GM12878 (cell line): ENCODE measurements at regions not wholly inside any gene's neighbourhood (a gene's known extent, or its start where the extent isn't known, plus 50 kb on each side); places are given as distances from the start of the nearest gene placed in this dataset.

Experiments
- CREM ChIP-seq: IDR thresholded peaks from 2 replicates; pipeline ENCODE4 v1.6.1; 2014; ENCODE audit warnings: antibody characterized with exemption, low read depth
- CTCF ChIP-seq, 3 experiments: IDR thresholded peaks in 2 of 3; conservative IDR thresholded peaks in 1 of 3; 2 replicates each; pipeline ENCODE4 v1.5.1; 2011; ENCODE audit warnings: low read depth in 3 of 3, low read length in 3 of 3, mild to moderate bottlenecking in 3 of 3, control low read depth in 2 of 3, moderate library complexity in 2 of 3, inconsistent platforms in 1 of 3, mixed read lengths in 1 of 3; ENCODE audit not compliant: control insufficient read depth in 2 of 3, insufficient read depth in 1 of 3; ENCODE audit errors: extremely low read depth in 1 of 3
- FOS ChIP-seq: IDR thresholded peaks from 3 replicates; pipeline ENCODE4 v1.6.1; 2011; ENCODE audit warnings: borderline replicate concordance; ENCODE audit not compliant: insufficient read length; ENCODE audit errors: extremely low read depth
- KDM1A ChIP-seq: fragments of 200-600 bp; sonication (generic); IDR thresholded peaks from 2 replicates; pipeline ENCODE4 v1.6.1; 2016; ENCODE audit warnings: borderline replicate concordance
- POLR2A ChIP-seq: IDR thresholded peaks from 2 replicates; pipeline ENCODE4 v1.6.1; 2011; ENCODE audit warnings: low read depth, mild to moderate bottlenecking, low read length
- RAD21 ChIP-seq: IDR thresholded peaks from 2 replicates; pipeline ENCODE4 v1.6.1; 2011; ENCODE audit warnings: mild to moderate bottlenecking, low read depth, low read length, moderate library complexity; ENCODE audit not compliant: insufficient read depth
- USF1 ChIP-seq: IDR thresholded peaks from 2 replicates; pipeline ENCODE4 v1.6.1; 2011; ENCODE audit warnings: borderline replicate concordance, low read depth, mild to moderate bottlenecking, moderate library complexity, mixed read lengths, low read length; ENCODE audit not compliant: insufficient read depth; ENCODE audit errors: extremely low read length
- ZBTB40 ChIP-seq: fragments of 450-650 bp; IDR thresholded peaks from 2 replicates; pipeline ENCODE4 v1.6.1; 2016; ENCODE audit warnings: mild to moderate bottlenecking, moderate library complexity, borderline replicate concordance
- ZNF592 ChIP-seq: fragments of 450-650 bp; IDR thresholded peaks from 2 replicates; pipeline ENCODE4 v1.6.1; 2017; ENCODE audit warnings: mild to moderate bottlenecking, moderate library complexity
- ZNF622 ChIP-seq: fragments of 450-650 bp; IDR thresholded peaks from 2 replicates; pipeline ENCODE4 v1.6.1; 2017; ENCODE audit warnings: mild to moderate bottlenecking, inconsistent platforms

- no peak for TF ChIP-seq ZNF622
- no peak for TF ChIP-seq ZBTB40
- no peak for TF ChIP-seq KDM1A
- no peak for TF ChIP-seq FOS
- TF ChIP-seq RAD21: no peak
- TF ChIP-seq CTCF (IDR thresholded peaks at IDR 0.05 in 2 of 3, conservative IDR thresholded peaks at IDR 0.05 in 1 of 3; ENCODE audit: control insufficient read depth in 2 of 3, extremely low read depth in 1 of 3, insufficient read depth in 1 of 3, low read depth in 3 of 3, low read length in 3 of 3): no peak
- TF ChIP-seq CREM: no peak
- no peak for TF ChIP-seq POLR2A
- TF ChIP-seq USF1: no peak
- TF ChIP-seq ZNF592: no peak
Observed at GRCh38 chr17:52738791-52739190, 580.3 kb upstream of the CA10 start.
